ENCODE measurements at regions not wholly inside any gene's neighbourhood (a gene's known extent, or its start where the extent isn't known, plus 50 kb on each side); places are given as distances from the start of the nearest gene placed in this dataset.

- POLR2A ChIA-PET, result no interaction called here
- TF ChIP-seq NR2C2 (CRISPR knock-in tag; IDR thresholded peaks at IDR 0.05) (no peak), PRDM15 (CRISPR knock-in tag; IDR thresholded peaks at IDR 0.05) (no peak), MYBL2 (CRISPR knock-in tag; IDR thresholded peaks at IDR 0.05) (no peak), JUN (CRISPR knock-in tag; IDR thresholded peaks at IDR 0.05) (no peak), ESRRA (CRISPR knock-in tag; IDR thresholded peaks at IDR 0.05; ENCODE audit: borderline replicate concordance) (no peak), GABPB1 (CRISPR knock-in tag; IDR thresholded peaks at IDR 0.05) (no peak), AFF4 (CRISPR knock-in tag; IDR thresholded peaks at IDR 0.05; ENCODE audit: borderline replicate concordance) (no peak), CREB1 (CRISPR knock-in tag; IDR thresholded peaks at IDR 0.05) (no peak), ZNF281 (CRISPR knock-in tag; IDR thresholded peaks at IDR 0.05) (no peak), OVOL2 (CRISPR knock-in tag; IDR thresholded peaks at IDR 0.05; ENCODE audit: borderline replicate concordance) (no peak)
- Mint-ChIP-seq H3K4me3 (no peak overlapping the region), H3K36me3 (no peaks in the 10 kb centered on the region; the same call in 1 of the 2 replicates), H3K4me1 (peaks cover 15% of the 10 kb centered on the region), H3K27me3 (ENCODE audit: low read depth) (0 out of 2 replicates have a peak, but pooled peaks cover 2% of the 10 kb centered on the region), H3K9me3 (peaks cover 12% of the 10 kb centered on the region), H3K27ac (no peak overlapping the region)
- CTCF ChIA-PET, result no interaction called here
- DNase-seq (ENCODE audit: low spot score) (no peak), ATAC-seq (no peak)
These were observed 190.4 kb downstream of the TPBG start for GRCh38 chr6:82553863-82554531.

- Mint-ChIP-seq H3K4me1 (peaks cover 16% of the 10 kb centered on the region), H3K9me3 (peaks cover 12% of the 10 kb centered on the region), H3K4me3 (no peak overlapping the region), H3K27ac (no peak overlapping the region), H3K27me3 (ENCODE audit: low read depth) (no peaks in the 10 kb centered on the region), H3K36me3 (no peaks in the 10 kb centered on the region; the same call in 1 of the 2 replicates)
- CTCF ChIA-PET, result no interaction called here
- DNase-seq (ENCODE audit: low spot score), result no peak
- POLR2A ChIA-PET, result no interaction called here
- no peak for ATAC-seq
- no peak for TF ChIP-seq CREM (CRISPR knock-in tag; IDR thresholded peaks at IDR 0.05)
- TF ChIP-seq AFF4 (CRISPR knock-in tag; IDR thresholded peaks at IDR 0.05; ENCODE audit: borderline replicate concordance), result no peak
- no peak for TF ChIP-seq ZBTB43 (CRISPR knock-in tag; IDR thresholded peaks at IDR 0.05)
- TF ChIP-seq IRF1 (CRISPR knock-in tag; IDR thresholded peaks at IDR 0.05), result no peak
- no peak for TF ChIP-seq GRHL2 (CRISPR knock-in tag; IDR thresholded peaks at IDR 0.05; ENCODE audit: insufficient replicate concordance, severe bottlenecking)
- TF ChIP-seq JAZF1 (CRISPR knock-in tag; IDR thresholded peaks at IDR 0.05), result no peak
These were observed 191.0 kb downstream of the TPBG start for GRCh38 chr6:82554666-82555065.
